Mucosa of stomach (tissue), 1 donor: ENCODE measurements at regions not wholly inside any gene's neighbourhood (a gene's known extent, or its start where the extent isn't known, plus 50 kb on each side); places are given as distances from the start of the nearest gene placed in this dataset.

Source experiments
- H3K27me3 ChIP-seq: one replicate; pipeline ENCODE4 v1.7.0; 2013; ENCODE audit warnings: mild to moderate bottlenecking, low read length; ENCODE audit not compliant: control insufficient read depth, insufficient read depth
- H3K36me3 ChIP-seq: one replicate; pipeline ENCODE4 v1.7.0; 2013; ENCODE audit warnings: low read length; ENCODE audit not compliant: control insufficient read depth, insufficient read depth
- H3K4me1 ChIP-seq: one replicate; pipeline ENCODE4 v1.7.0; 2013; ENCODE audit warnings: mild to moderate bottlenecking, low read length; ENCODE audit not compliant: control insufficient read depth, insufficient read depth
- H3K4me3 ChIP-seq: one replicate; pipeline ENCODE4 v1.7.0; 2013; ENCODE audit warnings: low read length
- H3K9ac ChIP-seq: one replicate; pipeline ENCODE4 v1.7.0; 2013; ENCODE audit warnings: mild to moderate bottlenecking, low read length, moderate library complexity
- H3K9me3 ChIP-seq: one replicate; pipeline ENCODE4 v1.7.0; 2013; ENCODE audit warnings: mild to moderate bottlenecking, low read length, moderate library complexity; ENCODE audit not compliant: control insufficient read depth
- donor health status: Pancreatic carcinoma.

GRCh38 chr18:22282311-22283115 lies 113.1 kb downstream of the GATA6 start:
- Histone ChIP-seq H3K9ac (no peak overlapping the region), H3K9me3 (no peaks in the 10 kb centered on the region), H3K4me1 (peaks cover 44% of the 10 kb centered on the region), H3K36me3 (no peaks in the 10 kb centered on the region), H3K4me3 (no peak overlapping the region), H3K27me3 (no peaks in the 10 kb centered on the region)

- Histone ChIP-seq H3K9me3 (no peaks in the 10 kb centered on the region), H3K4me3 (no peak overlapping the region), H3K9ac (no peak overlapping the region), H3K4me1 (peaks cover 26% of the 10 kb centered on the region), H3K36me3 (no peaks in the 10 kb centered on the region), H3K27me3 (no peaks in the 10 kb centered on the region)
Measured at GRCh38 chr18:22280453-22280750, 111.0 kb downstream of the GATA6 start.

- Histone ChIP-seq H3K9me3 (no peaks in the 10 kb centered on the region), H3K4me1 (peaks cover 21% of the 10 kb centered on the region), H3K4me3 (no peak overlapping the region), H3K9ac (no peak overlapping the region), H3K27me3 (no peaks in the 10 kb centered on the region), H3K36me3 (no peaks in the 10 kb centered on the region)
Measured at GRCh38 chr18:22279741-22280452, 110.5 kb downstream of the GATA6 start.

- no peaks in the 10 kb centered on the region for H3K9me3 ChIP-seq
- no peaks in the 10 kb centered on the region for H3K36me3 ChIP-seq
- no peak overlapping the region for H3K9ac ChIP-seq
- no peaks in the 10 kb centered on the region for H3K27me3 ChIP-seq
- peaks cover 15% of the 10 kb centered on the region for H3K4me1 ChIP-seq
- no peak overlapping the region for H3K4me3 ChIP-seq
Measured at GRCh38 chr18:22278798-22279197, 109.4 kb downstream of the GATA6 start.

- Histone ChIP-seq H3K27me3 (no peaks in the 10 kb centered on the region), H3K4me1 (peaks cover 7% of the 10 kb centered on the region), H3K9me3 (no peaks in the 10 kb centered on the region), H3K9ac (no peak overlapping the region), H3K36me3 (no peaks in the 10 kb centered on the region), H3K4me3 (no peak overlapping the region)
Measured at GRCh38 chr18:22277758-22278157, 108.4 kb downstream of the GATA6 start.

GRCh38 chr18:22276334-22276713 lies 106.9 kb downstream of the GATA6 start:
- Histone ChIP-seq H3K27me3 (no peaks in the 10 kb centered on the region), H3K9ac (no peak overlapping the region), H3K4me3 (no peak overlapping the region), H3K9me3 (no peaks in the 10 kb centered on the region), H3K4me1 (no peaks in the 10 kb centered on the region), H3K36me3 (no peaks in the 10 kb centered on the region)

- H3K9me3 ChIP-seq, result no peaks in the 10 kb centered on the region
- H3K9ac ChIP-seq, result no peak overlapping the region
- no peaks in the 10 kb centered on the region for H3K4me1 ChIP-seq
- no peaks in the 10 kb centered on the region for H3K27me3 ChIP-seq
- H3K36me3 ChIP-seq, result no peaks in the 10 kb centered on the region
- no peak overlapping the region for H3K4me3 ChIP-seq
Measured at GRCh38 chr18:22275706-22276333, 106.4 kb downstream of the GATA6 start.

GRCh38 chr18:22273101-22274039 lies 104.0 kb downstream of the GATA6 start:
- H3K36me3 ChIP-seq, result no peaks in the 10 kb centered on the region
- no peak overlapping the region for H3K9ac ChIP-seq
- H3K4me3 ChIP-seq, result no peak overlapping the region
- H3K27me3 ChIP-seq, result no peaks in the 10 kb centered on the region
- H3K9me3 ChIP-seq, result no peaks in the 10 kb centered on the region
- no peaks in the 10 kb centered on the region for H3K4me1 ChIP-seq

GRCh38 chr18:22272242-22272641 lies 102.9 kb downstream of the GATA6 start:
- H3K9me3 ChIP-seq, result no peaks in the 10 kb centered on the region
- no peaks in the 10 kb centered on the region for H3K27me3 ChIP-seq
- no peaks in the 10 kb centered on the region for H3K36me3 ChIP-seq
- H3K9ac ChIP-seq, result no peak overlapping the region
- H3K4me1 ChIP-seq, result peaks cover 2% of the 10 kb centered on the region
- H3K4me3 ChIP-seq, result no peak overlapping the region

GRCh38 chr18:22271030-22271429 lies 101.6 kb downstream of the GATA6 start:
- H3K36me3 ChIP-seq, result no peaks in the 10 kb centered on the region
- no peak overlapping the region for H3K9ac ChIP-seq
- peaks cover 5% of the 10 kb centered on the region for H3K4me1 ChIP-seq
- no peaks in the 10 kb centered on the region for H3K9me3 ChIP-seq
- no peaks in the 10 kb centered on the region for H3K27me3 ChIP-seq
- no peak overlapping the region for H3K4me3 ChIP-seq

GRCh38 chr18:22268641-22269128 lies 99.3 kb downstream of the GATA6 start:
- Histone ChIP-seq H3K9ac (no peak overlapping the region), H3K4me1 (peaks cover 5% of the 10 kb centered on the region), H3K9me3 (no peaks in the 10 kb centered on the region), H3K36me3 (no peaks in the 10 kb centered on the region), H3K4me3 (no peak overlapping the region), H3K27me3 (no peaks in the 10 kb centered on the region)
